ENCODE measurements at regions not wholly inside any gene's neighbourhood (a gene's known extent, or its start where the extent isn't known, plus 50 kb on each side); places are given as distances from the start of the nearest gene placed in this dataset.

- TF ChIP-seq CTCF (IDR thresholded peaks at IDR 0.05 in 2 of 3, conservative IDR thresholded peaks at IDR 0.05 in 1 of 3; ENCODE audit: borderline replicate concordance in 1 of 3, insufficient read depth in 1 of 3, low read depth in 2 of 3, low read length in 2 of 3), result no peak
These were observed 283.2 kb upstream of the TMEM161B start (continued) for GRCh38 chr5:88551724-88552345.

GRCh38 chr5:88550736-88551135, 282.1 kb upstream of the TMEM161B start:
- H3K4me1 ChIP-seq (ENCODE audit: control insufficient read depth in 1 of 2, insufficient read depth in 2 of 2, low read length in 2 of 2), result no peaks in the 10 kb centered on the region
- RAD21 ChIA-PET (ENCODE audit: low non-redundant PET in 1 of 2, low total read pairs in 2 of 2, uncharacterized antibody in 2 of 2, unreplicated experiment in 2 of 2), result no interaction called here
- H2AFZ ChIP-seq (ENCODE audit: low read depth, low read length, poor library complexity, severe bottlenecking), result peak overlapping the region; percentile 39
- H3K27ac ChIP-seq (ENCODE audit: low read depth, low read length), result no peak overlapping the region
- H3K4me2 ChIP-seq (ENCODE audit: low read length), result no peak overlapping the region
- no peak for TF ChIP-seq EZH2 (IDR thresholded peaks at IDR 0.05)
- TF ChIP-seq REST (IDR thresholded peaks at IDR 0.05; ENCODE audit: low read depth), result no peak
- no peak for TF ChIP-seq SRF (IDR thresholded peaks at IDR 0.05; ENCODE audit: low read depth)
- no peak for TF ChIP-seq RAD21 (IDR thresholded peaks at IDR 0.05; ENCODE audit: low read depth)
- no peak for TF ChIP-seq SIN3A (IDR thresholded peaks at IDR 0.05; ENCODE audit: low read depth)
- no peak for TF ChIP-seq YY1 (IDR thresholded peaks at IDR 0.05; ENCODE audit: extremely low read depth, insufficient replicate concordance, low read depth, low read length)
- no peak for TF ChIP-seq CTCF (IDR thresholded peaks at IDR 0.05 in 2 of 3, conservative IDR thresholded peaks at IDR 0.05 in 1 of 3; ENCODE audit: borderline replicate concordance in 1 of 3, insufficient read depth in 1 of 3, low read depth in 2 of 3, low read length in 2 of 3)
- TF ChIP-seq MAX (IDR thresholded peaks at IDR 0.05), result no peak
- TF ChIP-seq CEBPB (IDR thresholded peaks at IDR 0.05; ENCODE audit: low read depth), result no peak
- TF ChIP-seq SP1 (IDR thresholded peaks at IDR 0.05; ENCODE audit: low read depth), result no peak
- TF ChIP-seq ELF1 (IDR thresholded peaks at IDR 0.05; ENCODE audit: borderline replicate concordance, low read depth), result no peak
- no peak for TF ChIP-seq JUND (IDR thresholded peaks at IDR 0.05)
- TF ChIP-seq ZFX (IDR thresholded peaks at IDR 0.05), result no peak
- no peaks in the 10 kb centered on the region; the same call in 1 of the 2 replicates for H3K9me2 ChIP-seq (ENCODE audit: insufficient read depth)
- intact Hi-C loops (cut with micrococcal nuclease), result no loop called here
- BruUV-seq (replicated peaks), result no TSS peak
- no peaks in the 10 kb centered on the region for H3K9me3 ChIP-seq (ENCODE audit: control insufficient read depth in 1 of 2, insufficient read depth in 1 of 2, low read depth in 1 of 2, low read length in 2 of 2)
- H3K36me3 ChIP-seq (ENCODE audit: control insufficient read depth in 1 of 2, insufficient read depth in 2 of 2, low read length in 2 of 2), result no peaks in the 10 kb centered on the region
- no peak for DNase-seq (ENCODE audit: low read depth, low spot score)
- no peaks in the 10 kb centered on the region for H4K20me1 ChIP-seq (ENCODE audit: insufficient read depth)
- H3K9ac ChIP-seq (ENCODE audit: low read length), result no peak overlapping the region
- no peaks in the 10 kb centered on the region for H3K27me3 ChIP-seq (ENCODE audit: insufficient read depth, low read length)
- H3K4me3 ChIP-seq (replicated peaks in 1 of 2; ENCODE audit: low read depth in 1 of 2, low read length in 2 of 2), result no peak overlapping the region
- POLR2A ChIA-PET, result no interaction called here
- no peaks in the 10 kb centered on the region for H3K79me2 ChIP-seq (ENCODE audit: insufficient read depth, low read length)
- ATAC-seq, result no peak
- CTCF ChIA-PET, result no interaction called here
